ENCODE measurements at regions not wholly inside any gene's neighbourhood (a gene's known extent, or its start where the extent isn't known, plus 50 kb on each side); places are given as distances from the start of the nearest gene placed in this dataset.

DNA sequence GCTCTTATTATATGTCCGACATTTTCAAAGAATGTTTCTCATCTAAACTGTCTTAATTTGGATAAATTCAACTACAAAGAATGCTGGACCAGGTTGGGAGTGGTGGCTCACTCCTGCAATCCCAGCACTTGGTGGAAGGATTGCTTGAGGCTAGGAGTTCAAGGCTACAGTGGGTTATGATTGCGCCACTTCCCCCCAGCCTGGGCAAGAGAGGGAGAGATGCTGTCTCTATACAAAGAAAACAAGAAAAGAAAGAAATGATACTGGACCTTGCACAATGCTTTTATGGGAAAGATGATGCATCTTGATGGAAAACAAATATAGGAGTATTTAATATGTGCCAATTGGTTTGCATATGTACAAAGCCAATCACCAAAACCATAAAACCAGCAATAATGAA lies 296.7 kb downstream of the LPIN1 start:
- Histone ChIP-seq H3K36me3 (no peaks in the 10 kb centered on the region), H3K4me3 (no peak overlapping the region), H3K4me1 (no peaks in the 10 kb centered on the region), H3K27ac (no peak overlapping the region), H3K9me3 (no peaks in the 10 kb centered on the region), H3K27me3 (no peaks in the 10 kb centered on the region)
- TF ChIP-seq POLR2A (IDR thresholded peaks at IDR 0.05), result no peak
- TF ChIP-seq EP300 (IDR thresholded peaks at IDR 0.05), result no peak
- TF ChIP-seq, protein P1, sequence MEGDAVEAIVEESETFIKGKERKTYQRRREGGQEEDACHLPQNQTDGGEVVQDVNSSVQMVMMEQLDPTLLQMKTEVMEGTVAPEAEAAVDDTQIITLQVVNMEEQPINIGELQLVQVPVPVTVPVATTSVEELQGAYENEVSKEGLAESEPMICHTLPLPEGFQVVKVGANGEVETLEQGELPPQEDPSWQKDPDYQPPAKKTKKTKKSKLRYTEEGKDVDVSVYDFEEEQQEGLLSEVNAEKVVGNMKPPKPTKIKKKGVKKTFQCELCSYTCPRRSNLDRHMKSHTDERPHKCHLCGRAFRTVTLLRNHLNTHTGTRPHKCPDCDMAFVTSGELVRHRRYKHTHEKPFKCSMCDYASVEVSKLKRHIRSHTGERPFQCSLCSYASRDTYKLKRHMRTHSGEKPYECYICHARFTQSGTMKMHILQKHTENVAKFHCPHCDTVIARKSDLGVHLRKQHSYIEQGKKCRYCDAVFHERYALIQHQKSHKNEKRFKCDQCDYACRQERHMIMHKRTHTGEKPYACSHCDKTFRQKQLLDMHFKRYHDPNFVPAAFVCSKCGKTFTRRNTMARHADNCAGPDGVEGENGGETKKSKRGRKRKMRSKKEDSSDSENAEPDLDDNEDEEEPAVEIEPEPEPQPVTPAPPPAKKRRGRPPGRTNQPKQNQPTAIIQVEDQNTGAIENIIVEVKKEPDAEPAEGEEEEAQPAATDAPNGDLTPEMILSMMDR (IDR thresholded peaks at IDR 0.05), result no peak
- no peak for TF ChIP-seq POLR2AphosphoS5 (IDR thresholded peaks at IDR 0.05)
- no peak for DNase-seq (ENCODE audit: low spot score in 2 of 2)
- 43% methylated on average over 2 of the region's 2 CpGs for WGBS

DNA sequence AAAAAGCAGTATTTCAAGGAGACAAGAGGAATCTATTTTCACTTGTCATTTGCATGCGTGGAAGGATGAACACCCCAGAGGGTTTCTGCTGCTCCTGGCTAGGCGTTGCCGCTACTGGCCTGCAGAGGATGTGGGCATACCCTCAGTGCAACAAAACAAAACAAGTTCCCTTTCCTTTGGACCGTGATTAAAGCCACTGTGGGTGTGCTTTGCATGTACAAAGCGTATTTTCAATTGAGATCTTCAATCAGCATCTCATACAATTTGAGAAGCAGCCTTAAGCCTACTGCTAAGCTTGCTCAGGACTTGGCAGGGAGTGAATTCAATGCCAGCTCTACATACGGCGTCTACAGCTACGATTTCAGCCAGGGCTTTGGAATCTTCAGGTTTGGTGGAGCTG lies 298.4 kb downstream of the LPIN1 start:
- no peaks in the 10 kb centered on the region for H3K36me3 ChIP-seq
- 67% methylated on average over 8 of the region's 8 CpGs for WGBS

DNA sequence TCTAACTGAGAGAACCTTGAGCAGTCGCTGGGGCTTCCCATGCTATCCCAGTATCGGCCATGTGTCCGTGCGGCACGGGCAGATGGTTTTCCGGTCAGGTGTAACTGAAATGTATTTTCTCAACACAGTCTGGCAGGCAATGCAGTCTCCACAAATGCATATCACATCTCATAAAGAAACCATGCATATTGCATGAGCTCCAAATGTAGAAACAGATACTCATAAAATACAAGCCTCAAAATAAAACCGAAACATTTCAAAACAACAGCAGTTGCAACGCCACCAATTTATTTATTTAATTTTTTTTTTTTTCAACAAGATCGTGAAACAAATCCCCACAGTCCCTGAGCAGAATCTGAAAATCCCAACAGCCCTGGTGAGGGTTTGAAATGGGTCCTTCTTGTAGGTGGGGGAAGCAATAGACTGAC lies 299.4 kb downstream of the LPIN1 start:
- Histone ChIP-seq H3K27ac (no peak overlapping the region), H3K4me3 (no peak overlapping the region), H3K9me3 (no peaks in the 10 kb centered on the region), H3K27me3 (no peaks in the 10 kb centered on the region), H3K4me1 (no peaks in the 10 kb centered on the region), H3K36me3 (no peaks in the 10 kb centered on the region)
- 75% methylated on average over 9 of the region's 9 CpGs for WGBS
- TF ChIP-seq POLR2AphosphoS5 (IDR thresholded peaks at IDR 0.05), result no peak
- no peak for DNase-seq (ENCODE audit: low spot score in 2 of 2)

More for the DNA sequence above, 298.4 kb downstream of the LPIN1 start:
- DNase-seq (ENCODE audit: low spot score in 2 of 2), result no peak
- no peak overlapping the region for H3K4me3 ChIP-seq
- no peaks in the 10 kb centered on the region for H3K4me1 ChIP-seq
- H3K27ac ChIP-seq, result no peak overlapping the region
- H3K9me3 ChIP-seq, result no peaks in the 10 kb centered on the region
- TF ChIP-seq, protein P1 (IDR thresholded peaks at IDR 0.05), result no peak
- no peak for TF ChIP-seq POLR2A (IDR thresholded peaks at IDR 0.05)
- TF ChIP-seq POLR2AphosphoS5 (IDR thresholded peaks at IDR 0.05), result no peak
- no peak for TF ChIP-seq EP300 (IDR thresholded peaks at IDR 0.05)
- H3K27me3 ChIP-seq, result no peaks in the 10 kb centered on the region

DNA sequence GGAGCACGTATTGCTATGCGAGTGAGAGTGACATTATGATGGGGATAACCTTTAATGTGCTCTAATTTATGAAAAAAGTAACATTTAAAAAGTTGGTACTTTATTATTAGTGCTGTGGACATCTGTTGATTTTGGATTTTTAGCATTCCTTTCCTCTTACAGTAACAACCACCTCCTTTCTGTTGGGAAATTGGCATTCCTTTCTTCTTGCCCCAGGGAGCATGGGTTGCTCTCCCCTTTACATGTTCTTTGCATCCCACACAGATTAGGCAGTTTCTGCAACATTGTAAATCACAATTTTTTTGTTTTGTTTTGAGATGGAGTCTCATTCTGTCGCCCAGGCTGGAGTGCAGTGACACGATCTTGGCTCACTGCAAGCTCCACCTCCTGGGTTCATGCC lies 300.2 kb downstream of the LPIN1 start:
- H3K36me3 ChIP-seq, result no peaks in the 10 kb centered on the region
- no peak overlapping the region for H3K4me3 ChIP-seq
- TF ChIP-seq, protein P1 (IDR thresholded peaks at IDR 0.05), result no peak
- TF ChIP-seq POLR2A (IDR thresholded peaks at IDR 0.05) (no peak), EP300 (IDR thresholded peaks at IDR 0.05) (no peak)
- WGBS, result 65% methylated on average over 4 of the region's 4 CpGs
- no peak for DNase-seq (ENCODE audit: low spot score in 2 of 2)
- H3K4me1 ChIP-seq, result no peaks in the 10 kb centered on the region
- no peak overlapping the region for H3K27ac ChIP-seq
- no peaks in the 10 kb centered on the region for H3K27me3 ChIP-seq
- no peaks in the 10 kb centered on the region for H3K9me3 ChIP-seq

DNA sequence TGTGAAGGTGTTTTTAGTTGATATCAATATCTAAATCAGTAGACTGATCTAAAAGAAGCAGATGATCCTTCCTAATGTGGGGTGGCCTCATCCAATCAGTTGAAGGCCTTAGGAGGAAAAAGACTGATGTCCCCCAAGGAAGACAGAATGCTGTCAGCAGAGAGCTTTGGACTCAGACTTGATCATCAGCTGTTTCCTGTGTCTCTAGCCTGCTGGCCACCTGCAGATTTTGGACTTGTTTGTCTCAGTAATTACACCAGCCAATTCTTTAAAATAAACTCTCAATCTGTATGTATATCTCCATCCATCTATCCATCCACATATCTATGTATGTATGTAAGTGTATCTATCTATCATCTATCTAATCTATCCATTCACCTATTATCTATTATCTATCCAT lies 301.3 kb downstream of the LPIN1 start:
- no peaks in the 10 kb centered on the region for H3K36me3 ChIP-seq
- no peak overlapping the region for H3K27ac ChIP-seq
- DNase-seq (ENCODE audit: low spot score in 2 of 2), result no peak
- no peaks in the 10 kb centered on the region for H3K27me3 ChIP-seq
- H3K4me3 ChIP-seq, result no peak overlapping the region
- H3K4me1 ChIP-seq, result no peaks in the 10 kb centered on the region
- TF ChIP-seq EP300 (IDR thresholded peaks at IDR 0.05) (no peak), POLR2A (IDR thresholded peaks at IDR 0.05) (no peak), POLR2AphosphoS5 (IDR thresholded peaks at IDR 0.05) (no peak)
- TF ChIP-seq, protein P1 (IDR thresholded peaks at IDR 0.05), result no peak
- no peaks in the 10 kb centered on the region for H3K9me3 ChIP-seq

DNA sequence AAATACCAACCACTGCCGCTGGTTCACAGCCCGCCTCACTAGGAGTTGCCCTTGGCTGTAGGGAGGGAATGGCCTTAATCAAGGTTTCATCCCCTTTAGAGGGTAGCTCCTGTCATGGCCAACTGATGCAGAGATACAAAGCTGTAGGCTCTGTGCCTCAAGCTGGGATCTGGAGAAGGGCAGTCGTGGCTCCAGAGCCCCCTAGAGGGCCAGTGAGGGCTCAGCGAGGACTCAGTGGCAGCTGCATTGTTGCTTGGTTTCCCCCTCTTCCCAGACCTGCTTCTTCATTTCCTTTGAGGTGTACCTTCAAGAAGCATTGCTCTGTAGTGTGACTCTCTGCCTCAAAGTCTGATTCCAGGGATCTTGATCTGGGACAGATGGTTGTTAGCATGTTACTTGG lies 302.1 kb downstream of the LPIN1 start:
- TF ChIP-seq, protein P1 (IDR thresholded peaks at IDR 0.05), result no peak
- no peak for TF ChIP-seq POLR2A (IDR thresholded peaks at IDR 0.05)
- H3K27ac ChIP-seq, result no peak overlapping the region
- H3K4me1 ChIP-seq, result no peaks in the 10 kb centered on the region
- no peak overlapping the region for H3K4me3 ChIP-seq
- no peaks in the 10 kb centered on the region for H3K9me3 ChIP-seq
- WGBS, result 94% methylated on average over 2 of the region's 4 CpGs
- H3K36me3 ChIP-seq, result no peaks in the 10 kb centered on the region
- DNase-seq (ENCODE audit: low spot score in 2 of 2), result no peak
- no peaks in the 10 kb centered on the region for H3K27me3 ChIP-seq

All from suprapubic skin (tissue), 4 donors.